Erythroblast (primary cell): ENCODE measurements at regions not wholly inside any gene's neighbourhood (a gene's known extent, or its start where the extent isn't known, plus 50 kb on each side); places are given as distances from the start of the nearest gene placed in this dataset.

Experiments
- GATA1 ChIP-seq: IDR thresholded peaks from 2 replicates; pipeline ENCODE4 v1.6.1; 2011; ENCODE audit warnings: low read depth, mild to moderate bottlenecking, control low read depth, low read length, moderate library complexity
- POLR2A ChIP-seq: IDR thresholded peaks from 2 replicates; pipeline ENCODE4 v1.6.1; 2011; ENCODE audit warnings: mild to moderate bottlenecking, low read length

GRCh38 chr4:20629186-20630106, 70.8 kb upstream of the PACRGL start:
- no peak for TF ChIP-seq POLR2A
- no peak for TF ChIP-seq GATA1
